Trophoblast cell (in vitro differentiated cells and primary cell): ENCODE measurements at regions not wholly inside any gene's neighbourhood (a gene's known extent, or its start where the extent isn't known, plus 50 kb on each side); places are given as distances from the start of the nearest gene placed in this dataset.

Experiments used
- DNase-seq, 2 donors: peaks; one replicate each; pipeline ENCODE4 v3.0.0-alpha.2; 2016
- H2AFZ ChIP-seq: 2 replicates; pipeline ENCODE4 v1.6.1; 2013; ENCODE audit warnings: low read length, moderate library complexity, mild to moderate bottlenecking; ENCODE audit not compliant: insufficient read depth, poor library complexity
- H2AK5ac ChIP-seq: 2 replicates; pipeline ENCODE4 v1.6.1; 2013; ENCODE audit warnings: mild to moderate bottlenecking, low read length
- H2BK120ac ChIP-seq: 2 replicates; pipeline ENCODE4 v1.6.1; 2013; ENCODE audit warnings: low read length, mild to moderate bottlenecking, moderate library complexity; ENCODE audit not compliant: insufficient read depth, poor library complexity
- H2BK12ac ChIP-seq: 2 replicates; pipeline ENCODE4 v1.6.1; 2013; ENCODE audit warnings: mild to moderate bottlenecking, low read length, moderate library complexity
- H2BK5ac ChIP-seq: 2 replicates; pipeline ENCODE4 v1.6.1; 2013; ENCODE audit warnings: low read length, low read depth, moderate library complexity, mild to moderate bottlenecking; ENCODE audit not compliant: poor library complexity
- H3K14ac ChIP-seq: 2 replicates; pipeline ENCODE4 v1.6.1; 2013; ENCODE audit warnings: mild to moderate bottlenecking, low read length
- H3K18ac ChIP-seq: 2 replicates; pipeline ENCODE4 v1.6.1; 2013; ENCODE audit warnings: mild to moderate bottlenecking, low read length
- H3K23ac ChIP-seq: 2 replicates; pipeline ENCODE4 v1.6.1; 2013; ENCODE audit warnings: low read length
- H3K27ac ChIP-seq: 2 replicates; pipeline ENCODE4 v1.5.1; 2013; ENCODE audit warnings: low read depth, mild to moderate bottlenecking, inconsistent platforms, low read length, moderate library complexity
- H3K27me3 ChIP-seq: 2 replicates; pipeline ENCODE4 v1.6.1; 2013; ENCODE audit warnings: inconsistent platforms, mild to moderate bottlenecking, low read length, moderate library complexity; ENCODE audit not compliant: insufficient read depth
- H3K36me3 ChIP-seq, 2 experiments: 1 replicate in 1 of 2; 2 replicates in 1 of 2; pipeline ENCODE4 v1.6.1; 2013; ENCODE audit warnings: low read length in 2 of 2, mild to moderate bottlenecking in 2 of 2, moderate library complexity in 1 of 2; ENCODE audit not compliant: insufficient read depth in 2 of 2, control insufficient read depth in 1 of 2
- H3K4ac ChIP-seq: 2 replicates; pipeline ENCODE4 v1.6.1; 2013; ENCODE audit warnings: low read depth, mild to moderate bottlenecking, low read length, moderate library complexity
- H3K4me1 ChIP-seq, 2 experiments: 1 replicate in 1 of 2; 2 replicates in 1 of 2; pipeline ENCODE4 v1.6.1; 2013; ENCODE audit warnings: low read length in 2 of 2, mild to moderate bottlenecking in 2 of 2, moderate library complexity in 1 of 2; ENCODE audit not compliant: insufficient read depth in 2 of 2, control insufficient read depth in 1 of 2
- H3K4me2 ChIP-seq: 2 replicates; pipeline ENCODE4 v1.6.1; 2013; ENCODE audit warnings: inconsistent platforms, mild to moderate bottlenecking, low read length, moderate library complexity
- H3K4me3 ChIP-seq: 2 replicates; pipeline ENCODE4 v1.5.1; 2013; ENCODE audit warnings: mild to moderate bottlenecking, low read depth, low read length, inconsistent platforms
- H3K79me1 ChIP-seq: one replicate; pipeline ENCODE4 v1.6.1; 2013; ENCODE audit warnings: low read length
- H3K79me2 ChIP-seq: 2 replicates; pipeline ENCODE4 v1.6.1; 2013; ENCODE audit warnings: low read length, mild to moderate bottlenecking; ENCODE audit not compliant: control insufficient read depth, insufficient read depth, poor library complexity
- H3K9ac ChIP-seq: 2 replicates; pipeline ENCODE4 v1.6.1; 2013; ENCODE audit warnings: mild to moderate bottlenecking, low read length
- H3K9me3 ChIP-seq: 2 replicates; pipeline ENCODE4 v1.6.1; 2013; ENCODE audit warnings: low read depth, mild to moderate bottlenecking, control low read depth, inconsistent platforms, low read length; ENCODE audit not compliant: insufficient read depth
- H4K12ac ChIP-seq: 2 replicates; pipeline ENCODE4 v1.6.1; 2013; ENCODE audit warnings: low read depth, mild to moderate bottlenecking, low read length, moderate library complexity
- H4K8ac ChIP-seq: 2 replicates; pipeline ENCODE4 v1.6.1; 2013; ENCODE audit warnings: low read depth, mild to moderate bottlenecking, low read length, moderate library complexity
- H4K91ac ChIP-seq: one replicate; pipeline ENCODE4 v1.6.1; 2013; ENCODE audit warnings: low read depth, mild to moderate bottlenecking, low read length, moderate library complexity
- WGBS: extraction: QIAGEN DNeasy Blood & Tissue Kit; methylation state at CpG from one replicate; pipeline ENCODE4 v1.1.7; 2013; ENCODE audit warnings: missing lambda C conversion rate; ENCODE audit not compliant: insufficient read length, insufficient coverage; ENCODE audit errors: extremely low coverage; 5-methylcytosine and 5-hydroxymethylcytosine counted together

- H3K27ac ChIP-seq = no peak overlapping the region
- H2AFZ ChIP-seq = no peak overlapping the region
- no peaks in the 10 kb centered on the region for H3K4me1 ChIP-seq
- DNase-seq = no peak
- no CpG with 5 or more reads among the region's 5 CpGs for WGBS
- H3K36me3 ChIP-seq = no peaks in the 10 kb centered on the region
- H3K14ac ChIP-seq = no peak overlapping the region
- H3K18ac ChIP-seq = no peak overlapping the region
- H4K12ac ChIP-seq = no peak overlapping the region
- H2BK5ac ChIP-seq = no peak overlapping the region
- H3K27me3 ChIP-seq = no peaks in the 10 kb centered on the region
- no peak overlapping the region for H3K23ac ChIP-seq
- H4K8ac ChIP-seq = no peak overlapping the region
- no peak overlapping the region for H2BK120ac ChIP-seq
- H3K9me3 ChIP-seq = no peaks in the 10 kb centered on the region
- no peaks in the 10 kb centered on the region for H3K79me2 ChIP-seq
- no peak overlapping the region for H3K9ac ChIP-seq
- H2AK5ac ChIP-seq = no peak overlapping the region
- H3K79me1 ChIP-seq = no peaks in the 10 kb centered on the region
- H4K91ac ChIP-seq = no peak overlapping the region
- H3K4ac ChIP-seq = no peak overlapping the region
- no peak overlapping the region for H3K4me3 ChIP-seq
- no peak overlapping the region for H3K4me2 ChIP-seq
- no peak overlapping the region for H2BK12ac ChIP-seq
These were observed 189.0 kb downstream of the GALNT1 start for GRCh38 chr18:35770376-35771014.

GRCh38 chr18:35771172-35771571 lies 189.6 kb downstream of the GALNT1 start:
- Histone ChIP-seq H3K4me2 (no peak overlapping the region), H2BK120ac (no peak overlapping the region), H3K9ac (no peak overlapping the region), H2AK5ac (no peak overlapping the region), H3K27ac (no peak overlapping the region), H2BK12ac (no peak overlapping the region), H3K23ac (no peak overlapping the region), H3K4ac (no peak overlapping the region), H3K36me3 (no peaks in the 10 kb centered on the region), H3K4me1 (no peaks in the 10 kb centered on the region), H3K9me3 (no peaks in the 10 kb centered on the region), H3K14ac (no peak overlapping the region), H4K91ac (no peak overlapping the region), H3K27me3 (no peaks in the 10 kb centered on the region), H3K79me1 (no peaks in the 10 kb centered on the region), H2BK5ac (no peak overlapping the region), H3K18ac (no peak overlapping the region), H4K8ac (no peak overlapping the region), H4K12ac (no peak overlapping the region), H2AFZ (no peak overlapping the region), H3K79me2 (no peaks in the 10 kb centered on the region), H3K4me3 (no peak overlapping the region)
- WGBS = no CpG with 5 or more reads among the region's 4 CpGs
- DNase-seq = no peak

GRCh38 chr18:35775887-35776286 lies 194.3 kb downstream of the GALNT1 start:
- Histone ChIP-seq H3K27ac (no peak overlapping the region), H3K4ac (no peak overlapping the region), H3K18ac (no peak overlapping the region), H3K14ac (no peak overlapping the region), H3K9me3 (no peaks in the 10 kb centered on the region), H3K4me3 (no peak overlapping the region), H4K91ac (no peak overlapping the region), H3K79me2 (no peaks in the 10 kb centered on the region), H3K23ac (no peak overlapping the region), H4K12ac (no peak overlapping the region), H3K9ac (no peak overlapping the region), H2BK5ac (no peak overlapping the region), H4K8ac (no peak overlapping the region), H2BK12ac (no peak overlapping the region), H3K79me1 (no peaks in the 10 kb centered on the region), H2BK120ac (no peak overlapping the region), H3K4me1 (no peaks in the 10 kb centered on the region), H2AFZ (no peak overlapping the region), H3K36me3 (no peaks in the 10 kb centered on the region), H3K27me3 (no peaks in the 10 kb centered on the region), H3K4me2 (no peak overlapping the region), H2AK5ac (no peak overlapping the region)
- no CpG with 5 or more reads among the region's 2 CpGs for WGBS
- DNase-seq = peak in 1 of 2 donors; percentile 13

DNA sequence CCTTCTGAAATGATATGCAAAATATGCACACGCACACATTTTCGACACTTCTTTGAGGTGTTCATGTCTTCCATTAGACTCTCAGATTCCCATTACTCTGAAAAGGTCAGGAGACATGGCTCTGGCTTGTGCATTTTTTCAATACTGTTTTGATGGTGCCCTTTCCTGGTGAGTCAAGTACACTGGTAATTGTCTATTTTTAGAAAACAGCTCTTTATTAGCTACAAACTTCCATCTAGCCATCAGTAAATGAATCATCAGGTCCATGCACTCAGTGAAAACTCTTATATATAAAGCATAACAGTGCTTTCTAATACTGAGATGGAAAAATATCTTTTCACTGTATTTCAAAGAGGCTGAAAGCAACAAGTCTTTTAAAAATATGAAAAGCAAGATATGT lies 194.9 kb downstream of the GALNT1 start:
- WGBS = no CpG with 5 or more reads among the region's 2 CpGs
- Histone ChIP-seq H3K14ac (no peak overlapping the region), H4K8ac (no peak overlapping the region), H4K91ac (no peak overlapping the region), H3K27me3 (no peaks in the 10 kb centered on the region), H2AFZ (no peak overlapping the region), H3K4me1 (no peaks in the 10 kb centered on the region), H2BK5ac (no peak overlapping the region), H3K18ac (no peak overlapping the region), H3K36me3 (no peaks in the 10 kb centered on the region), H3K79me2 (no peaks in the 10 kb centered on the region), H3K23ac (no peak overlapping the region), H3K9ac (no peak overlapping the region), H4K12ac (no peak overlapping the region), H2AK5ac (no peak overlapping the region), H3K27ac (no peak overlapping the region), H2BK120ac (no peak overlapping the region), H3K4me2 (no peak overlapping the region), H3K9me3 (no peaks in the 10 kb centered on the region), H3K4ac (no peak overlapping the region), H3K79me1 (no peaks in the 10 kb centered on the region), H3K4me3 (no peak overlapping the region), H2BK12ac (no peak overlapping the region)
- no peak for DNase-seq
